ENCODE measurements at regions not wholly inside any gene's neighbourhood (a gene's known extent, or its start where the extent isn't known, plus 50 kb on each side); places are given as distances from the start of the nearest gene placed in this dataset.

GRCh38 chr12:28626504-28626903 lies 436.2 kb downstream of the CCDC91 start:
- no peak for TF ChIP-seq CTCF (IDR thresholded peaks at IDR 0.05; ENCODE audit: low read depth, low read length)
- no peak for DNase-seq (ENCODE audit: low read depth in 2 of 2)
- H3K4me3 ChIP-seq (replicated peaks in 1 of 2; ENCODE audit: low read depth in 2 of 2, low read length in 2 of 2) = no peak overlapping the region

- no peak for DNase-seq (ENCODE audit: low read depth in 2 of 2)
- TF ChIP-seq CTCF (IDR thresholded peaks at IDR 0.05; ENCODE audit: low read depth, low read length) = no peak
- no peak overlapping the region for H3K4me3 ChIP-seq (replicated peaks in 1 of 2; ENCODE audit: low read depth in 2 of 2, low read length in 2 of 2)
Observed at GRCh38 chr12:28629691-28630090, 439.4 kb downstream of the CCDC91 start.

- peak; percentile 8 to 24 for DNase-seq (ENCODE audit: low read depth in 2 of 2)
- no peak for TF ChIP-seq CTCF (IDR thresholded peaks at IDR 0.05; ENCODE audit: low read depth, low read length)
- no peak overlapping the region for H3K4me3 ChIP-seq (replicated peaks in 1 of 2; ENCODE audit: low read depth in 2 of 2, low read length in 2 of 2)
Observed at GRCh38 chr12:28631831-28632230, 441.6 kb downstream of the CCDC91 start.

- no peak for DNase-seq (ENCODE audit: low read depth in 2 of 2)
- no peak overlapping the region for H3K4me3 ChIP-seq (replicated peaks in 1 of 2; ENCODE audit: low read depth in 2 of 2, low read length in 2 of 2)
- TF ChIP-seq CTCF (IDR thresholded peaks at IDR 0.05; ENCODE audit: low read depth, low read length) = no peak
Observed at GRCh38 chr12:28640519-28640918, 450.3 kb downstream of the CCDC91 start.

GRCh38 chr12:28645436-28645835 lies 455.2 kb downstream of the CCDC91 start:
- no peak for DNase-seq (ENCODE audit: low read depth in 2 of 2)
- no peak overlapping the region for H3K4me3 ChIP-seq (replicated peaks in 1 of 2; ENCODE audit: low read depth in 2 of 2, low read length in 2 of 2)
- no peak for TF ChIP-seq CTCF (IDR thresholded peaks at IDR 0.05; ENCODE audit: low read depth, low read length)

- no peak for DNase-seq (ENCODE audit: low read depth in 2 of 2)
- TF ChIP-seq CTCF (IDR thresholded peaks at IDR 0.05; ENCODE audit: low read depth, low read length) = no peak
Observed at GRCh38 chr12:28645891-28646290, 455.6 kb downstream of the CCDC91 start.

GRCh38 chr12:28650906-28651305 lies 460.6 kb downstream of the CCDC91 start:
- DNase-seq (ENCODE audit: low read depth in 2 of 2) = no peak
- H3K4me3 ChIP-seq (replicated peaks in 1 of 2; ENCODE audit: low read depth in 2 of 2, low read length in 2 of 2) = no peak overlapping the region
- TF ChIP-seq CTCF (IDR thresholded peaks at IDR 0.05; ENCODE audit: low read depth, low read length) = no peak

More at GRCh38 chr12:28645891-28646290, 455.6 kb downstream of the CCDC91 start:
- no peak overlapping the region for H3K4me3 ChIP-seq (replicated peaks in 1 of 2; ENCODE audit: low read depth in 2 of 2, low read length in 2 of 2)
